ENCODE measurements at regions not wholly inside any gene's neighbourhood (a gene's known extent, or its start where the extent isn't known, plus 50 kb on each side); places are given as distances from the start of the nearest gene placed in this dataset.
"Not testable (repeated sequence)": the region's sequence is repeated elsewhere in the genome, so short reads cannot be mapped to it uniquely, and the experiment has no call there.

- Mint-ChIP-seq H3K27me3 (ENCODE audit: low read depth) (peaks cover 16% of the 10 kb centered on the region), H3K36me3 (ENCODE audit: low read depth) (no peaks in the 10 kb centered on the region), H3K27ac (no peak overlapping the region), H3K4me1 (ENCODE audit: low read depth) (no peaks in the 10 kb centered on the region), H3K4me3 (no peak overlapping the region), H3K9me3 (no peaks in the 10 kb centered on the region)
- CTCF ChIA-PET, result interaction anchor here (1.7 to 4.5 kb wide), 2 partner anchors 17 to 100 kb away, joined by 3 to 18 read pairs; no protein-coding TSS in a partner anchor
- intact Hi-C loops (cut with micrococcal nuclease), result no loop called here
- no peak for DNase-seq
These were observed 50.2 kb upstream of the SLC35C1 start for GRCh38 chr11:45754741-45755140.

DNA sequence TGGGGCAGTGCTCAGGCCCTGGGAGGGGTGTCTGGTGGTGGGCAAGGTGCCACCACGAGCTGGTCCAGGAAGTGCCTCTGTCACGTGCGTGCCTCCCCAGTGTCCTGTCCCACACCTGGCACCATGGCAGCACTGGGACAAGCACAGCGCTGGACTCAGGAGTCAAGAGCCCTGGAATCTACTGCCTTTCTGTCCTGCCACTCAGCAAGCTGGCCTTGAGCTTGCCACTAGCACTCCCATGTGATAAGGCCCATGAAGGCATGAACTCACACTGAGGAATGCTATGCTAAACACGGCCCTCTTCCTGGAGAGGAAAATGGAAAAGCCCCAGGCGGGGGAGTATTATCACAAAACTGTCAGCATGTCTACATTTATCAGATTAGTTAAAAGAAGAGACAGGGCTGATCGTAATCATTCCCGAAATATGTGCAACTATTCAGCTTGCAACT, 50.7 kb upstream of the SLC35C1 start:
- Mint-ChIP-seq H3K27me3 (ENCODE audit: low read depth) (peaks cover 16% of the 10 kb centered on the region), H3K27ac (no peak overlapping the region), H3K4me3 (no peak overlapping the region), H3K36me3 (ENCODE audit: low read depth) (no peaks in the 10 kb centered on the region), H3K4me1 (ENCODE audit: low read depth) (no peaks in the 10 kb centered on the region), H3K9me3 (no peaks in the 10 kb centered on the region)
- CTCF ChIA-PET, result interaction anchor here (1.7 to 4.5 kb wide), 2 partner anchors 17 to 100 kb away, joined by 3 to 18 read pairs; no protein-coding TSS in a partner anchor
- DNase-seq, result no peak
- intact Hi-C loops (cut with micrococcal nuclease), result no loop called here

DNA sequence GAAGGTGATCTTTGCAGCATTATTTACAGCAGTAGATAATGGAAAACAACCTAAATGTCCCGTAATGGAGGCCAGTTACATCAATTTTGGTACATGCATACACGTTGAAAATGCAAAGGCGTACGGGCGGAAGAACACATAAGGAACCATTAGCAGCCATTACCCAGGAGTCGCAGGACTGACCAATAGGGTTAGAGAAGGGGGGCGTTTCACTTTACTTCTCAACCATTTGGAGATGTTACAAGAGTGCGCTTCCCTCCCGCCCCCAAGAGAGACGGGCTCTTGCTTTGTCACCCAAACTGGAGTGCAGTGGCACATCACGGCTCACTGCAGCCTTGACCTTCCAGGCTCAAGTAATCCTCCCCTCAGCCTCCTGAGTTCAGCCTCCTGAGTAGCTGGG, 52.8 kb upstream of the SLC35C1 start:
- H3K36me3 Mint-ChIP-seq (ENCODE audit: low read depth), result no peaks in the 10 kb centered on the region
- peaks cover 16% of the 10 kb centered on the region for H3K27me3 Mint-ChIP-seq (ENCODE audit: low read depth)
- intact Hi-C loops (cut with micrococcal nuclease), result no loop called here
- no peak overlapping the region for H3K4me3 Mint-ChIP-seq
- no peak overlapping the region for H3K27ac Mint-ChIP-seq
- H3K9me3 Mint-ChIP-seq, result no peaks in the 10 kb centered on the region
- H3K4me1 Mint-ChIP-seq (ENCODE audit: low read depth), result no peaks in the 10 kb centered on the region
- DNase-seq, result no peak
- CTCF ChIA-PET, result no interaction called here

DNA sequence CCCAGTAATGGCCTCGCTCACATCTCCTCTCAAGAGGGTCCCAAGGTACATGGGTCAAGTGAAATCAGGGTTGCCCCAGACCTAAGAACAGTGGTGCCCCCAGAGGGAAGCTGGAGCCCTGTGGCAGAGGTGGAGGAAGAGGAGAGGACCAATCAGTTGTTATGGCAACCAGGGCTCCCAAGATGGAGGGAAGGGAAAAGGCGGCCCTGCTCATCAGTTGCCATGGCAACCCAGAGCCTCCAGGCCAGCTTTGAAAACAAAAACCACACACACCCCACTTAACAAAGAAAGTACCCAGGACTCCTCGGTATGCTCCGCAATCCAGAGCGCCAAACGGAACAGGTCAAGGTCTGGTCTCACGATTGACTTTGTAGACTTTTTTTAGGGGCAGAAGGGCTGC, 53.5 kb upstream of the SLC35C1 start:
- CTCF ChIA-PET, result interaction anchor here (0.5 kb wide), 1 partner anchor 697 kb away, joined by 3 read pairs; no protein-coding TSS in a partner anchor
- H3K27me3 Mint-ChIP-seq (ENCODE audit: low read depth), result peaks cover 16% of the 10 kb centered on the region
- H3K4me3 Mint-ChIP-seq, result no peak overlapping the region
- H3K27ac Mint-ChIP-seq, result no peak overlapping the region
- H3K36me3 Mint-ChIP-seq (ENCODE audit: low read depth), result no peaks in the 10 kb centered on the region
- intact Hi-C loops (cut with micrococcal nuclease), result no loop called here
- no peak for DNase-seq
- H3K9me3 Mint-ChIP-seq, result no peaks in the 10 kb centered on the region
- H3K4me1 Mint-ChIP-seq (ENCODE audit: low read depth), result no peaks in the 10 kb centered on the region

- intact Hi-C loops (cut with micrococcal nuclease), result no loop called here
These were observed 54.5 kb upstream of the SLC35C1 start for GRCh38 chr11:45750439-45750838.

GRCh38 chr11:45748801-45749200, 56.1 kb upstream of the SLC35C1 start:
- Mint-ChIP-seq H3K27ac (no peak overlapping the region), H3K4me3 (no peak overlapping the region), H3K36me3 (ENCODE audit: low read depth) (no peaks in the 10 kb centered on the region), H3K4me1 (ENCODE audit: low read depth) (no peaks in the 10 kb centered on the region), H3K9me3 (no peaks in the 10 kb centered on the region), H3K27me3 (ENCODE audit: low read depth) (peaks cover 16% of the 10 kb centered on the region)
- intact Hi-C loops (cut with micrococcal nuclease), result no loop called here
- CTCF ChIA-PET, result interaction anchor here (0.9 kb wide), 1 partner anchor 23 kb away, joined by 4 read pairs; no protein-coding TSS in a partner anchor
- DNase-seq, result no peak

More at GRCh38 chr11:45750439-45750838, 54.5 kb upstream of the SLC35C1 start:
- Mint-ChIP-seq H3K9me3 (no peaks in the 10 kb centered on the region), H3K4me3 (no peak overlapping the region), H3K36me3 (ENCODE audit: low read depth) (no peaks in the 10 kb centered on the region), H3K27me3 (ENCODE audit: low read depth) (peaks cover 16% of the 10 kb centered on the region), H3K4me1 (ENCODE audit: low read depth) (no peaks in the 10 kb centered on the region), H3K27ac (no peak overlapping the region)
- CTCF ChIA-PET, result no interaction called here
- no peak for DNase-seq

GRCh38 chr11:45745065-45745811, 59.7 kb upstream of the SLC35C1 start:
- Mint-ChIP-seq H3K9me3 (no peaks in the 10 kb centered on the region), H3K4me3 (no peak overlapping the region), H3K27ac (no peak overlapping the region), H3K36me3 (ENCODE audit: low read depth) (no peaks in the 10 kb centered on the region), H3K27me3 (ENCODE audit: low read depth) (peaks cover 4% of the 10 kb centered on the region), H3K4me1 (ENCODE audit: low read depth) (no peaks in the 10 kb centered on the region)
- intact Hi-C loops (cut with micrococcal nuclease), result no loop called here
- CTCF ChIA-PET, result interaction anchor here (2.3 kb wide), 1 partner anchor 26 kb away, joined by 5 read pairs; no protein-coding TSS in a partner anchor
- no peak for DNase-seq

DNA sequence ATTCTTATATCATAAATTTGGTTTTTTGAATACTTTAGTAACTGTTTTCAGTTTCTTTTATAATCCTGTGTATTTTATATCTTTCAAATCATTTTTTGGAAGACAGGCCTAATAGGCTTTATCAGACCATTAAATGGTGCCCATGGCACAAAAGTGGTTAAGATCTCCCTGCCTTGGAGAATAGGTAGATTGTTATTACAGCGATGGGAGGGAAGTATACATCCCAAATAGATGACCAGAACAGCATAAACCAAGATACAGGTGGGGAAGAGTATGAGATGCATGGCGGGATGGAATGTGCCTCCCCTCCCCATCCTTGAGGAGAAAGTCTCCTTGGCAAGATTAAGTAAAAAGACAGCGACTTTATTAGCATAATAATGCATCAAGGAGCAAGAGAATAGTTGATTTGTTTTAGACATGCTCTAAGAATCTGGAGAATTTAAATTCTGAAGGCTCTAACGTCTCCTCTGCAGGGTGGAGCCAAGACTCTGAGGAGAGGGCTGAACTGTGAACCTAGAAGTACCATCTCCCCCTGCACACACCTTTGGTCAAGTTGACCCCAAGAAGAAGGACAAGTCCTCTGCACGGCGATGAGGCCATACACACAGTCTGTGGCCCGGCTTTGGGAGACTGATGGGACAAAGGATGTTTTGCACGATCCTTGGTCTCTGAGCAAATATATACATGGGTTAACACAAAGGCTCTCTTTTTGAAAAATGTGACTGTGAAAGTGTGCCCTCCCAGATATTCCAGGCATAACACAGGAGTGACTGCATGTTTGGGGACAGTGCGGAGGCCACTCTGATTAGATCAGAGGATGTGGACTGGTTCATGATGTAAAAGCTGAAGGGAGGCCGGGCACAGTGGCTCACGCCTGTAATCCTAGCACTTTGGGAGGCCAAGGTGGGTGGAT, 61.1 kb upstream of the SLC35C1 start:
- Mint-ChIP-seq H3K9me3 (no peaks in the 10 kb centered on the region), H3K36me3 (ENCODE audit: low read depth) (no peaks in the 10 kb centered on the region), H3K27me3 (ENCODE audit: low read depth) (peaks cover 3% of the 10 kb centered on the region), H3K4me1 (ENCODE audit: low read depth) (no peaks in the 10 kb centered on the region), H3K4me3 (no peak overlapping the region), H3K27ac (no peak overlapping the region)
- DNase-seq, result no peak
- CTCF ChIA-PET, result no interaction called here
- intact Hi-C loops (cut with micrococcal nuclease), result no loop called here

GRCh38 chr11:45741582-45741981, 63.4 kb upstream of the SLC35C1 start:
- peaks cover 3% of the 10 kb centered on the region for H3K27me3 Mint-ChIP-seq (ENCODE audit: low read depth)
- H3K27ac Mint-ChIP-seq, result no peak overlapping the region
- no peak overlapping the region for H3K4me3 Mint-ChIP-seq
- intact Hi-C loops (cut with micrococcal nuclease), result no loop called here
- H3K9me3 Mint-ChIP-seq, result no peaks in the 10 kb centered on the region
- CTCF ChIA-PET, result no interaction called here
- no peaks in the 10 kb centered on the region for H3K36me3 Mint-ChIP-seq (ENCODE audit: low read depth)
- DNase-seq, result no peak
- peaks cover 7% of the 10 kb centered on the region for H3K4me1 Mint-ChIP-seq (ENCODE audit: low read depth)

DNA sequence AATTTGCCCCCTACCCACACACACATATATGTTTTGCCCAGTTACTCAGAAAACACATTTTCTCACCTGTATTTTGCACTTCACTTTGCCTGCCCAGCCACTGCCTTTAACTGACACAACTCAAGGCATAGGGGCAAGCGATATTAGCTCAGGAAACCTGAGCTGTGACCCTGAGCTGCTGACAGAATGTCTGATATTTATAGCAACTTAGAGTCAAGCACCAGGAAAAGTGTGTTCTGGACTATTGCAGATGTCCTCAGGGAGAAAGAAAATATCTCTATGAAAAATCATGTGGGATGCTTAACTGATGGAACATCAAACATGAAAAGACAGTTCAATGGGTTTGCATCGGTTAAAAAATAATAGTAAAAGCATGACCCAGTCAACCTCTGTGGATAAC, 63.9 kb upstream of the SLC35C1 start:
- H3K9me3 Mint-ChIP-seq, result peaks cover 2% of the 10 kb centered on the region
- peaks cover 3% of the 10 kb centered on the region for H3K27me3 Mint-ChIP-seq (ENCODE audit: low read depth)
- intact Hi-C loops (cut with micrococcal nuclease), result no loop called here
- no peak for DNase-seq
- no peaks in the 10 kb centered on the region for H3K36me3 Mint-ChIP-seq (ENCODE audit: low read depth)
- no peak overlapping the region for H3K4me3 Mint-ChIP-seq
- no peak overlapping the region for H3K27ac Mint-ChIP-seq
- H3K4me1 Mint-ChIP-seq (ENCODE audit: low read depth), result peaks cover 12% of the 10 kb centered on the region
- CTCF ChIA-PET, result interaction anchor here (1.4 kb wide), 1 partner anchor 11 kb away, joined by 6 read pairs; no protein-coding TSS in a partner anchor

DNA sequence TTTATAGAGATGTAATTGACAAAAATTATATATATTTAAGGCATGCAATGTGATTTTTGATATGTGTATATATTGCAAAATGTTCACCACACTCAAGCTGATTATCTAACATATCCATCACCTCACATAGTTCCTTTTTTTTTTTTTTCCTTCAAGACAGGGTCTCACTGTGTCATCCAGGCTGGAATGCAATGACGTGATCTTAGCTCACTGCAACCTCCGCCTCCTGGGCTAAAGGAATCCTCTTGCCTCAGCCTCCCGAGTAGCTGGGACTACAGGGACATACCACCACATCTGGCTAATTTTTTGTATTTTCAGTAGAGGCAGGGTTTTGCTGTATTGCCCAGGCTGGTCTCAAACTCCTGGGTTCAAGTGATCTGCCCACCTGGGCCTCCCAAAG, 65.1 kb upstream of the SLC35C1 start:
- Mint-ChIP-seq H3K4me3 (no peak overlapping the region), H3K36me3 (ENCODE audit: low read depth) (no peaks in the 10 kb centered on the region), H3K27me3 (ENCODE audit: low read depth) (peaks cover 3% of the 10 kb centered on the region), H3K27ac (no peak overlapping the region), H3K4me1 (ENCODE audit: low read depth) (peaks cover 16% of the 10 kb centered on the region), H3K9me3 (peaks cover 2% of the 10 kb centered on the region)
- no peak for DNase-seq
- CTCF ChIA-PET, result interaction anchor here (0.6 to 1.4 kb wide), 3 partner anchors 10 to 408 kb away, joined by 3 to 6 read pairs (median 3); no protein-coding TSS in a partner anchor
- intact Hi-C loops (cut with micrococcal nuclease), result no loop called here

GRCh38 chr11:45739071-45739470, 65.9 kb upstream of the SLC35C1 start:
- CTCF ChIA-PET; H3K9me3 Mint-ChIP-seq; intact Hi-C loops (cut with micrococcal nuclease); DNase-seq; H3K27ac Mint-ChIP-seq; H3K36me3 Mint-ChIP-seq (ENCODE audit: low read depth); H3K27me3 Mint-ChIP-seq (ENCODE audit: low read depth); H3K4me3 Mint-ChIP-seq: not testable (repeated sequence)
- peaks cover 16% of the 10 kb centered on the region for H3K4me1 Mint-ChIP-seq (ENCODE audit: low read depth)
